HG03520 (cell line): ENCODE measurements at regions not wholly inside any gene's neighbourhood (a gene's known extent, or its start where the extent isn't known, plus 50 kb on each side); places are given as distances from the start of the nearest gene placed in this dataset.

Experiments used
- ATAC-seq: cut with Tn5 transposase; IDR thresholded peaks from one replicate; pipeline ENCODE4 v1.9.1; 2021; ENCODE audit warnings: mild to moderate bottlenecking, moderate library complexity; ENCODE audit not compliant: unreplicated experiment

DNA sequence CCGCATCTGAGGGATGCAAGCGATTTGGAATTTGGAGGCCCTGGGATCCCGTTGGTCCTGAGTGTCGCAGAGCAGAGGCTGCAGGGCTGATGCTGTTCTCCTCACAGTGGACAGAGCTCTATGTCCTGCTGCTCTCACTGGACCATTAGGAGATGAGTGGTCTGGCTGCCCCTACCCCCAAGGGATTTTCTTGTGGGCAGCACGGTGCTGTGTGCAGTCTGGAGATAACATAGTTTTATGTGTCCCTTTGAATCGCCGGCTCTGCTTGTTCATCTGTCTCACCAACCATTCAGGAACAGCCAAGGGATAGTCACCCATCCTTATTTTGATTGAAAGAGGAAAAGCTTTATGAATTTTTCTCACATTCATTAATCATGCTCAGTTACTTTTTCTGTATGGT is 49.9 kb downstream of the CHRM3 start:
- ATAC-seq: no peak

DNA sequence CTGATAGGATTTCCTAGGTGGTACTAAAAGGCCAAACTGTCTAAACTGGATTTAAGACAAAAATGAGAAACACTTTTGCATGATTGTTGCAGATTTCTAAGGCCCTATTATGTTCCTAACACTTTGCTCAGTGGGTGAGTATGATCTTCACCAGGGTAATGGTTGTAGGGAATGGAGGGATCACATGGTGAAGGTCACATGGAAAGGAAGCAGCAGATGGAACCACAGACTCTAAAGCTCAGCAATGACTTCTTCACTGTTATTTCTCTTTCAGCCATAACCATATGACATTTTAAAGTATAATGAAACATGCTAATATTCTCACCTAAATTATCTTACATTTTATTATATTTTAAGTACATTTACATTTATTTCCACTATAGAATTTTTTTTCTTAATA is 51.5 kb downstream of the CHRM3 start:
- ATAC-seq: no peak

DNA sequence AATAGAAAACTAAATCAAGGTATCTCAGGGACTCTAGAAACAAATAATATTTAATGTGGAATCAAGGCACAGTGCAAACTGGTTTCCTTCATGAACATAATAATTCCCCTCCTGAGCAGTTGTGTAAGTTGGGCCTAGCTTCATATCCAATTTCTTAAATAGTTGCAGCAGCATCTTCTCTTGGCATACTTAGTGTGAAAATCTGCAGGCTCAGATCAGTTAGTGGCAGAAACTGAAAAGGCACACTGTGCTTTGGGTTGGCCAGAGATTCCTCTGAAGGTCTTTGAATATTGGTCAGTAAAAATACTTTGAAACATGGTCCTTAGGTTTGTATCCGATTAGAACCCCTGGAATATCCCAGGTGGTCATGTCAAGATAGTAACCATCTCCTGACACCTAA is 52.5 kb downstream of the CHRM3 start:
- no peak for ATAC-seq

DNA sequence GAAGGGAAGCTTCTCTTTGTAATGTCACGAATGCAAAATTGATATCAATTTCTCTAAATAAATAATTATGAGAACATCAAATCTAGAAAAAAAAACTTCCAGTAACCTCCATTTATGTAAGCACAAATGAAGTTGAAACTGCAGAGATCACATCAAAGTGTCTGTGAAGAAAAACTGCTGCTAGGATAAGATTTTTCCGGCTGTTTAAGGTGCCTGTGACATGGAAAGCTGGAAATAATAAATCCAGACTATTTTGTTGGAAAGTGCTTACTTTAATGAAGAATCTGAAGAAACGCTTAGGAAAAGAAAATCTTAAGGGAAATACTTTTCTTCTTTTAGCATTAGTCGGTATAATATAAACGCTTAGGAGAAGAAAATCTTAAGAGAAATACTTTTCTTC is 57.0 kb downstream of the CHRM3 start:
- ATAC-seq: no peak

DNA sequence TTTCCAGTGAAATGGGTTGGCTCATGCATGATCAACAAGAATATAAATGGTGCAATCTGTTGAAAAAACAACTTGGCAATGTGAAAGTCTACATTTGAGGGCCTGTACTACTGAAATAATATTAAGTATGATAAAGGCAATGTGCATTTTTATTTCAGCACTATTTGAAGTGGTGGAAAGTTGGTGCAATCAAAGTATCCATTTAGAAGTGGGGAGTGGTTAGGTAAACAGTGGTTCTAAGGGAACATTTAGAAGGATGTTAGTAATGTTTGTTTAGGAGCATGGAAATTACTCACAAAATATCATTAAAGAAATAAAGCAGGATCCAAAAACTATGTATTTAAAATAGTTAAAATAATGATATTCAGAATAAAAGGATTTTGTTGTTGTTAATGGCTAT is 60.2 kb downstream of the CHRM3 start:
- no peak for ATAC-seq

DNA sequence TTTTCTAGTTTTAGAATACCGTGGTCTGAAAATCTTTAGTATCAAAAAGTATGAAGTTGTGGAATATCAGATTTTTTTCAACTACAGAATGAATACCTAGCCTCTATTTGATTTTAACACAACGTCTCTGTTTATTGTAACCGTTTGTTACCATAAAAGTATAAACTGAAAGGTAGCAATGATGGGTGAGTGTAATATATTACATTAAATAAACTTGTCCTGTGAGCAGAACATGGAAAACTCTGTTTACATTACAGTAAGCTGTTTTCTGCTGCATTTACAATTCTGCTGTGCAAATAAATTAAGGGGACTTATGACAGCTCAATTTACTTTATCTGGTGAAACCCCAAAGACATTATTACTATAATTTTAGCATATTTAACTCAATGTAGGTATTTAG is 62.5 kb downstream of the CHRM3 start:
- ATAC-seq: no peak

DNA sequence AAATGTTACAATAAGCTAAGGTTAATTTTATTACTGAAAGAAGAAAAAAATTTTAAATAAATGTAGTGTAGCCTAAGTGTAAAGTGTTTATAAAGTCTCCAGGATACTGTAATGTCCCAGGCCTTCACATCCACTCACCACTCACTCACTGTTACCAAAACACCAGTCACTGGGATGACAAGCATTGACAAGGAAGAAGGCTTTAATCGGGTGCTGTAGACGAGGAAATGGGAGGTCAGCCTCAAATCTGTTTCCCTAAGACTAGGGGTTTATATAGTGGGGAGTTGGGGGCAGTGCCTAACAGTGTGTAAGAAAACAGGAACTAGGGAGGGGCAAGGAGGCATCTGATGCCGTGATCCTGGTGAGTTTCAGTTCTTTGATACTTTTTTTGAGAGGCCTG is 69.4 kb downstream of the CHRM3 start:
- no peak for ATAC-seq

DNA sequence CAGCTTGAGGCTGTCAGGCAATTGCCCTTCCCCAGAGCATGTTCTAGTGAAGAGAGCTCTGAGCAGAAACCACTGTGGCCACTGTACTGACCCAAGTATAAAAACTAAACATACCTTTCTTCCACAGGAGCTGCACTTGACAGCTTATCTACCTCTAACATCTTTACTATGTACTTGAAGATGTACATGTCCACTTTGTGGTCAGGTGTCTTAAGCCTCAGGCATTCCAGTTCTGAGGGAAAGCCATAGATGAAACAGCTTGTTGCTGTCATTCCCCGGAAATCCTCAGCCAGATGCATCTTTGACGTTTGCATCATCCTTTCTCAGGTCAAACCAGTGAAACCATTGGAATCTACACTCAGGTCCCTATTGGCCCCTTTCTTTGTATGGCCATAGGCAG is 70.4 kb downstream of the CHRM3 start:
- ATAC-seq: no peak

DNA sequence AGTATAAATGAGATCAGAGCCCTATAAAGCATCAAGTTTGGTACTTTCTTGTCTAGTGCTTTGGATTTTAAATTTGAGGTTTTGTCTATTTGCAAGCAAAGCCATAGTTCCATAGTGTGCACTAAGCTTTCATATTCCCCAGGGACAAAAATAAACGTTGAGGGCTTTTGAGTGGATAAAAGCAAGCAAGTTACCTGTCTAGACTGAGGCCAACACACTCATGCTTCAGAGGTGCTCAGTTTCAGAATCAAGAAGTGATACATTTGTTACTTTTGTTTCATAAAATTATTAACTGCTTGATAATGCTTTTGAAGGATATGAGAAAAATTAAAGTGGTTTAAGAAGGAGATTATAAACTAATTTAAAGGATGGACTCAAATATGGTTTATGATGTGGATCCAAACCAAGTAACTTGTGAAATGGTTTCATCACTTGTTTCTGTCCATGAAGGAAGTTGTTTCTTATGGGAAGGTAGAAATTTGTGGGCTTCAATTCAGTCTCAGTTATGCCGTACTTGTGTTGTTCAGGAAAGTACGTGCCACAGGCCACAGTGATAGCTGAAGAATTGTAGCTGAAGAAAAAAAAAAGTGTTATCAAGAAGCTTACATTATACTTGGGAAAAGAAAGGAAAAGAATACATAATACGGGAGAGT is 71.2 kb downstream of the CHRM3 start:
- ATAC-seq: no peak

DNA sequence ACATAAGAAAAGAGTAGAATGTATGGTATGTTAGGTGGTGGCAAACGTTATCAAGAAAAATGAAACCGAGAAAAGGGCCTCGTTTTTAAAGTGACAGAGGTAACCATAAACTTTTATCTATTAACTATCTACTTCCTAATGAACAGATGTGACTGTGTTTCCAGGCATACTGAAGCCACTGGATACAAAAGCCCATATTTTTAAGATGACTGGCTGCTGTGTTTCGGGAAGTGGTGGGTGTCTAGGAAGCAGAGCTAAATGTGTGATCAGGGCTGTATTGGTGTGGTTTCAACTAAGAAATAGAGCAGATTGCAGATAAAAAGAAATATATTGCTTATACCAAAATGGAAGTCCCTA is 71.8 kb downstream of the CHRM3 start:
- no peak for ATAC-seq

DNA sequence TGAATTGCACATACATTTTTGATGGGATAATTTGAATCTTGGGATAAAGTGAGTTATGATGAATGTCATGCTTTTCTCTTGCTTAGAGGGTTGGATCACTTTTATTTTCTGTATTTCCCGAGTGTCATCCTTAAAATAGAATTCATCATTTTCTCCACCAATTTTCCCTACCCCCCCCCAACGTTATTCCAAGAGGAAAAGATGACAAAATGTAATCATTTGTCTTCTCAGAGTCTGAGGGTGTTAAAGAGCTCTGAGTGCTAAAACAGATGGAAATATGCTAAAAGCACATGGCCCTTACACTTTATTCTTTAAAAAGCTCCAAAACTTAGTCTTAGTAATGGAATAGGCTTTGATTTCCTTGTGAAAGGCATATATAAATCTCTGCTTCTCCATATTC is 81.4 kb downstream of the CHRM3 start:
- no peak for ATAC-seq

DNA sequence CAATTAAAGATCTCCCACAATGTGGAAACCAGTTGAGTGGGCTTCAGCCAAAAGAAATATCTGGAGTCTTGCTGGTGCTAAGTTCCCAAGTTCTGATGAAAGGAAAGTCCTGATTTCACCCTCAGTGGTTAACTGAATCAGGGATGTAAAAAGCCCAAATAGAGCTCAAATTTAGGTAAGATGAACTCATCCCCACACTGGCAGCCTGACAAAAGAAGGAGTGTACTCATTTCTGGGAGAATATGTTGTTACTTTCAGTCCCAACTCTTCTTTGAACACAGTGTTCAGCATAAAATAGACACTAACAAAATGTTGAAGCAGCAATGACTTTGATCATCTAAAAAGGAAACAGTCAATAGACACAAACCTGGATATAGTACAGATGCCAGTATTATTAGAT is 91.7 kb downstream of the CHRM3 start:
- no peak for ATAC-seq

DNA sequence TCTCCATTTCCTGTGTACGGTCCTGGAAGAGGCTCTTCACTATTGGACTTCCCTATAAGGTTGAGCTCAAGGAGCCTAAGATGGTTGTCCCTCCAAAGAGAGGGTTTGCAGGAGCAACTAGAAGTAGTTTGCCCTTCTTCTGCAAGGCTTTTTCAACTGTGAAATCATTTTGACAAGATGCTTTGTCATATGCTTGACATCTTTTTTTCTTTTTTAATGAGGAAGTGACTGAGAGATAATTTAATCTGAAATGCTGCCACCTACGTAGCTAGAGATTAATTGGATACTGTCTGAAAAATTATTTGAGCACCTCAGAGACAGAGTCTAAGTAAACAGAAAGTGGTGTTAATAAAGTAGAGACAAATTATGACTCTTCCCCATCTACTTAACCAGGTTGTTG is 97.0 kb downstream of the CHRM3 start:
- no peak for ATAC-seq

DNA sequence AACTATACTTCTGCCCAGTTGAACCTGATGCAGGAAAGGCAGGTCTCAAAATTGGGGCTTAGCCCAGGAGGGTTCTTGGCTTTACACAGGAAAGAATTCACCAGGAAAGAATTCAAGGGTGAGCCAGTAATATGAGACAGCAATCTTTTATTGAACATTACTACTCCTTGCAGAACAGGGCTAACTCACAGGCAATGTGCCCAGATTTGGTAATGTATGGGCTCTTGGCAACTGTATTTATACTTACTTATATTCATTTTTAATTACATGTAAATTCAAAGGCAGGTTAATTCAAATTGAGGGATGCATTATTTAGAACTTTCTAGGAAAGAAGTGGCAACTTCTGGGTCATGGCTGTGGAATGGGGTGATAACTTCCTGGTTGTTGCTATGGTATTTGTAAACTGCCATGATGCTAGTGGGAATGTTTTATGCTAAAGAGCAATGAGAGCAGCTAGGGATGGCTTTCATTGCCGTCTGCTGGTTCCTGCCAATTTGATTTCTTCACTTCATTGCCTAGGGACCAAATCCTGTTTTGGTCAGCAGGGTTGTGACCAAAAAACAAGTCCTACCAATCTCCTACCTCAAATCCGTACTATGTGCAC is 107.5 kb downstream of the CHRM3 start:
- no peak for ATAC-seq

DNA sequence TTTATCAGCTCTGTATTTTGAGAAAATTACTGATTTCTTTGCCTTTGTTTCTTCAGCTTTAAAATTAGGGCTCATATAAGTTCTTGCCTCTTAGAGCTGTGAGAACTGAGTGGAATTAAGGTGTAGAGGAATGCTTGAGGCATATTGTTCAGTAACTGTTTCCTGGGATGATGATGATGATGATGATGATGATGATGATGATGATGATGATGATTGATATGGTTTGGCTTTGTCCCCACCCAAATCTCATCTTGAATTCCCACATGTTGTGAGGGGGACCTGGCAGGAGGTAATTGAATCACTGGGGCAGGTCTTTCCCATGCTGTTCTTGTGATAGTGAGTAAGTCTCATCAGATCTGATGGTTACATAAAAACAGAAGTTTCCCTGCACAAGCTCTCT is 118.7 kb downstream of the CHRM3 start:
- ATAC-seq: no peak

DNA sequence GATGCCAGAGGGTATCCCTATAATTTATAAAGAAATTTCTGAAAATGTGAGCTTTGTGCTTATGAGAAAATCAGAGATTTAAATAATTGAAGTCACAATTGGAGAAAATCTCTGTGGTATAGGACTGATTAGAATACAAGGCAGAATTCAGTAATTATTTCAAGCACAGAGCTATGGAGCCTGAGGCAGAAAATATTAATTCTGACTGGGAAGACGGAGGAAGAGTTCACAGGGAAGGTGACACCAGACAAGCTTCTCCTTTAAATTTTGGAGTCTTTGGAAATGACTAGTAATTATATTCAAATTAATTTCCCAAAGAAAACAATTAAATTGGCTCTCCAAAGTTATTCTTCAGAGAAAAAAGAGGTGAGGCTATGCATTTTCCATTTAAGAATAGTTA is 121.5 kb downstream of the CHRM3 start:
- no peak for ATAC-seq

DNA sequence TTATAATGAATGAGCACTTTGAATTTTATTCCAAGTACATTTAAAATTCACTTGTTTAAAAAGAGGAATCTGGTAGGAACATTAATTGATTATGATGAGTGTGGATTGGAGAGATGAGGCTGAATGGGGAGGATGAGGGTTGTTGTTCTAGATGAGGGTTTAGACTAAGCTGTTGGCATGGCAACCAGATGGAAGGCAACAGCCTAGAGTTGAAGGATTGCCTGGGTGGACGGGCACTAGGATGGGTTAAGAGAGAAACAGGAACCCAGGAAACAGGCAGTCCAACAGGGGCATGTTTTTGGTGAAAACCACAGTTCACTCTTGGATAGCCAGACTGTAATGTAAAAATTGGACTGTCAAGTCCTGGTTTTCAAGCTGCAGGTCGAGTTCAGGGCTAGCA is 125.5 kb downstream of the CHRM3 start:
- ATAC-seq: no peak

DNA sequence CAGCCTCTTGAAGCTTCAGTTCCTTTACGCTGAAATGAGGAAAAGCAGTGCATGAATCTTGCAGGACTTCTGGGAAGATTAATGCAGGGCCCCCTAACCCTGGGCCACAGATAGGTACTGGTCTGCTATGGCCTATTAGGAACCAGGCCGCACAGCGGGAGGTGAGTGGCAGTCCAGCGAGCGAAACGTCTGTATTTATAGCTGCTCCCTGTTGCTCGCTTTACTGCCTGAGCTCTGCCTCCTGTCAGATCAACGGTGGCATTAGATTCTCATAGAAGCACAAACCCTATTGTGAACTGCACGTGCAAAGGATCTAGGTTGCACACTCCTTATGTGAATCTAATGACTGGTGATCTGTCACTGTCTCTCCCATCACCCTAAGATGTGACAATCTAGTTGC is 130.2 kb downstream of the CHRM3 start:
- no peak for ATAC-seq

DNA sequence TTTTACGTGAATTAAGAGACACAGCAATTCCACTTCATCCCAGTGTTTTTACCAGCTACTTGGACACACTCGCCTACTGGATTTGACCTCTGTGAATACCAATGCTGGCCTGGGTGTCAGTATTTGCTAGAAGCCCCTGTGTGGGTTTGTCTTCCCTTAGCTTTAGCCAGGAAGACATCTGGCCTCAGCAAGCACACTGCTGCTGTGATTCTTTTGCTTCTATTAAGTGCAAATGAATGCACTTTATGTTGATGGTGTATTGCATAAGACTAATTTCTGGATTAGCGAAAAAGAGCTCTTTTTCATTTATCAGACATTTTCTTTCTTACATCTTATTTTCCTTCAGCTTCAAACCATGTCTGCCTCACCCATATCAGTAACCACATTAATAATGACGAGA is 140.0 kb downstream of the CHRM3 start:
- ATAC-seq: no peak

DNA sequence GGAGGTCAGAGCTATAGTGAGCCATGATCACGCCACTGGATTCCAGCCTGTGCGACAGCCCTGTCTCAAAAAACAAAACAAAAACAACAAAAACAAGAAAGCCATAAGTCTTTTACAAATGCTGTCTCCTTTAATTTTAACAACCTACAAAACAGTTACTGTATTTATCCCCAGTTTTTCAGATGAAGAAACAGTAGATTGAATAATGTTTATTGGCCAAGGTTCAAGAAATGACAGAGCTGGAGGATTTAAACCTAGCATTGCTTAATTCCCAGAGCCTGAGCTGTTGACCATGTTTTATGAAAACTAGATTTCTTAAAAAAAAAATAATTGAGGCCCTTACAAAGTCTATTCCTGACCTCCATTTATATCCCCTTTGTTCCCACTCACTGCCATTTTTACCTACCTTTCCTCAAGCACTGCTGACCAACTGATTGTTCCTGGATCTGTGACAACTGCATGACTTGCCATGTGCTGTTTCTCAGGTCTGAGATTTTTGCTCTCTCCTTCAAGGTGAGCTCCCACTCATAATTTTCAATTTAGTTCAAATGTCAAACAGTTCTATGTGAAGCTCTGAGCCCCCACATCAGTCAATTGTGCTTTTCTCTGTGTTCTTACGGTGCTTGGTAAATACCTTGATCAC is 140.8 kb downstream of the CHRM3 start:
- no peak for ATAC-seq

DNA sequence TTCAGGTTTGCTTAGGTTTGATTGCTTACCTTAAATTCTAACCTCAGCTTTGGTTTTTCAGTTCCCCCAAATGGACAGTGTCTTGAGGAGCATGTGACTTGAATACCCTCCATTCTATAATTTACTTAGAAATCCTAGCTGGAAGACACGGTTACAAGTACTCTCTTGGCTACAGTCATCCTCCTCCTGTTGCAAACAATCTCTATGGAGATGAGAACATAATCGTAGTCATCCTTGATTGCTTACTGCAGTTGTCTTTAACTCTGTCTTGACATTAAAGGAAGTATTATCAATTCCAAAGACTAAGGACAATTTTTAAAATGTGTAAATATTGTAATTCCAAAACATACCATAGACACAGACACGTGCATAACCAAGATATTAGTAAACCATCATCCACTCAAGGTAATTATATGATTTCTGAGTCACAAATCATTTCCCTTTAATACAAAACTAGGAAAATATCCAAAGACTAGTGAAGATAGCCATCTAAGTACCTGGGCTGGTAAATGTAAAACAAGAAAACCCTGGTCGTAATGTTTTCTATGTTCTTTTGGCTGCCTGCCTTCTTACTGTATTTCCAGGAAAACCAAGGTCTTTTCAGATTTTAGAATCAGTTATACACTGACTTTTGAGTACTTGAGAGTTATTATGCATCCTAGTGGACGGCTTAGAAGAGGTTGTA is 149.9 kb downstream of the CHRM3 start:
- no peak for ATAC-seq

DNA sequence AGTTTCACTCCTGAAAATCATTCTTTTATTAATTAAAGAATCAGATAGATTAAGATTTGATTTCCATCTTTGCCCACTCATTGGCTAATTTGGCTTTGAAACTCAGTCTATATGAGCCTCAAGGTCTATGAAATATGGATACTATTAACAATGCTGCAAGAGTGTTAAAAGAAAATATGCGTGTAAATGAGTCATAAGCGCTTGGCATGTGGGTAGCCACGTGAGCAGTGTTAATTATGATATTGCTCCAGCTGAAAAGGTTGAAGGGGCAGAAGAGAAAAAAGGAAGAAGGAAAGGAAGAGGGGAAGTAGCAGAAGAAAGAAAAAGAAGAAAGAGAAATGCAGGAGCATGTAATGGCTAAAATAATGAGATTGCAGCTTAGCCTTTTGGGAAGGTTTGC is 151.4 kb downstream of the CHRM3 start:
- no peak for ATAC-seq
